DMS79 (cell line): ENCODE measurements at regions not wholly inside any gene's neighbourhood (a gene's known extent, or its start where the extent isn't known, plus 50 kb on each side); places are given as distances from the start of the nearest gene placed in this dataset.

Source experiments
- DNase-seq: peaks from one replicate; lab custom pipeline; 2025; lab: John Stamatoyannopoulos, UW

- DNase-seq, result no peak
These were observed 95.4 kb upstream of the KLHL25 start for GRCh38 chr15:85889956-85890619.

GRCh38 chr15:85890620-85890980 is 95.9 kb upstream of the KLHL25 start:
- DNase-seq, result no peak

- DNase-seq, result no peak
These were observed 96.7 kb upstream of the KLHL25 start for GRCh38 chr15:85891470-85891869.

GRCh38 chr15:85892232-85892631 is 97.5 kb upstream of the KLHL25 start:
- DNase-seq, result no peak

- DNase-seq, result no peak
These were observed 102.6 kb upstream of the KLHL25 start for GRCh38 chr15:85897207-85897894.

GRCh38 chr15:85897895-85898717 is 103.4 kb upstream of the KLHL25 start:
- no peak for DNase-seq

- DNase-seq, result no peak
These were observed 105.2 kb upstream of the KLHL25 start for GRCh38 chr15:85899927-85900326.

GRCh38 chr15:85905751-85906450 is 111.2 kb upstream of the KLHL25 start:
- DNase-seq, result no peak

- no peak for DNase-seq
These were observed 111.9 kb upstream of the KLHL25 start for GRCh38 chr15:85906640-85907039.

- DNase-seq, result no peak
These were observed 116.1 kb upstream of the KLHL25 start for GRCh38 chr15:85910834-85911233.

- no peak for DNase-seq
These were observed 118.7 kb upstream of the KLHL25 start for GRCh38 chr15:85913461-85913860.

GRCh38 chr15:85920956-85921355 is 126.2 kb upstream of the KLHL25 start:
- DNase-seq, result no peak

- no peak for DNase-seq
These were observed 129.4 kb upstream of the KLHL25 start for GRCh38 chr15:85924088-85924487.

GRCh38 chr15:85925649-85926237 is 131.0 kb upstream of the KLHL25 start:
- DNase-seq, result no peak

- no peak for DNase-seq
These were observed 132.1 kb upstream of the KLHL25 start for GRCh38 chr15:85926834-85927233.

GRCh38 chr15:85927931-85928537 is 133.3 kb upstream of the KLHL25 start:
- no peak for DNase-seq

- DNase-seq, result no peak
These were observed 135.1 kb upstream of the KLHL25 start for GRCh38 chr15:85929786-85930185.

- DNase-seq, result no peak
These were observed 137.7 kb upstream of the KLHL25 start for GRCh38 chr15:85932391-85932790.

GRCh38 chr15:85934691-85935090 is 140.0 kb upstream of the KLHL25 start:
- peak; percentile 19 for DNase-seq

GRCh38 chr15:85935182-85935581 is 140.5 kb upstream of the KLHL25 start:
- DNase-seq, result no peak

- DNase-seq, result no peak
These were observed 142.0 kb upstream of the AGBL1 start for GRCh38 chr15:85937661-85938060.
